ENCODE measurements at regions not wholly inside any gene's neighbourhood (a gene's known extent, or its start where the extent isn't known, plus 50 kb on each side); places are given as distances from the start of the nearest gene placed in this dataset.

GRCh38 chr15:35142578-35142977, 57.5 kb upstream of the NANOGP8 start:
- no peak overlapping the region for H3K4me2 ChIP-seq (ENCODE audit: insufficient read depth, insufficient read length, low read length)
- H3K4me3 Mint-ChIP-seq = no peak overlapping the region
- H2BK120ac ChIP-seq (ENCODE audit: low read depth, low read length, poor library complexity, severe bottlenecking) = no peak overlapping the region
- H3K4me1 ChIP-seq (ENCODE audit: insufficient read depth, low read length) = no peaks in the 10 kb centered on the region
- H4K5ac ChIP-seq (ENCODE audit: insufficient read length, low read depth, low read length) = no peak overlapping the region
- H4K8ac ChIP-seq (replicated peaks; ENCODE audit: insufficient read length, low read depth, low read length) = no peak overlapping the region
- no peaks in the 10 kb centered on the region for H3K79me2 ChIP-seq (ENCODE audit: insufficient read depth, low read length)
- H3K4me1 Mint-ChIP-seq = no peaks in the 10 kb centered on the region
- no peaks in the 10 kb centered on the region for H3K27me3 ChIP-seq (ENCODE audit: insufficient read depth, low read length)
- H3K23me2 ChIP-seq (ENCODE audit: insufficient read length, low read depth, low read length, poor library complexity, severe bottlenecking) = no peaks in the 10 kb centered on the region
- TF ChIP-seq, protein P1, sequence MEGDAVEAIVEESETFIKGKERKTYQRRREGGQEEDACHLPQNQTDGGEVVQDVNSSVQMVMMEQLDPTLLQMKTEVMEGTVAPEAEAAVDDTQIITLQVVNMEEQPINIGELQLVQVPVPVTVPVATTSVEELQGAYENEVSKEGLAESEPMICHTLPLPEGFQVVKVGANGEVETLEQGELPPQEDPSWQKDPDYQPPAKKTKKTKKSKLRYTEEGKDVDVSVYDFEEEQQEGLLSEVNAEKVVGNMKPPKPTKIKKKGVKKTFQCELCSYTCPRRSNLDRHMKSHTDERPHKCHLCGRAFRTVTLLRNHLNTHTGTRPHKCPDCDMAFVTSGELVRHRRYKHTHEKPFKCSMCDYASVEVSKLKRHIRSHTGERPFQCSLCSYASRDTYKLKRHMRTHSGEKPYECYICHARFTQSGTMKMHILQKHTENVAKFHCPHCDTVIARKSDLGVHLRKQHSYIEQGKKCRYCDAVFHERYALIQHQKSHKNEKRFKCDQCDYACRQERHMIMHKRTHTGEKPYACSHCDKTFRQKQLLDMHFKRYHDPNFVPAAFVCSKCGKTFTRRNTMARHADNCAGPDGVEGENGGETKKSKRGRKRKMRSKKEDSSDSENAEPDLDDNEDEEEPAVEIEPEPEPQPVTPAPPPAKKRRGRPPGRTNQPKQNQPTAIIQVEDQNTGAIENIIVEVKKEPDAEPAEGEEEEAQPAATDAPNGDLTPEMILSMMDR (conservative IDR thresholded peaks at IDR 0.05) = no peak
- no peaks in the 10 kb centered on the region for H3K9me3 ChIP-seq (ENCODE audit: control insufficient read depth, low read depth, low read length)
- no peak overlapping the region for H3T11ph ChIP-seq (ENCODE audit: low read length)
- no peak overlapping the region for H3K27ac ChIP-seq (ENCODE audit: insufficient read length, low read depth, low read length)
- H3K36me3 Mint-ChIP-seq (ENCODE audit: insufficient read depth in 1 of 3, low read depth in 3 of 3) = no peaks in the 10 kb centered on the region
- DNase-seq = no peak
- peaks cover 0 to 4% of the 10 kb centered on the region in 2 experiments; a peak in 1 of 5 replicates for H3K9me3 Mint-ChIP-seq
- no peak overlapping the region for H2BK12ac ChIP-seq (ENCODE audit: insufficient read length, low read depth, low read length)
- H2BK5ac ChIP-seq (ENCODE audit: insufficient read length, low read length) = no peak overlapping the region
- no peak overlapping the region for H3K4ac ChIP-seq (ENCODE audit: low read depth, low read length)
- H3K18ac ChIP-seq (ENCODE audit: insufficient read length, low read depth, low read length) = no peak overlapping the region
- no peak overlapping the region for H2AK5ac ChIP-seq (ENCODE audit: insufficient read length, low read length)
- H2BK20ac ChIP-seq (ENCODE audit: low read depth, low read length, poor library complexity, severe bottlenecking) = no peak overlapping the region
- no peak overlapping the region for H4K91ac ChIP-seq (ENCODE audit: insufficient read length, low read depth, low read length)
- H3K79me1 ChIP-seq (ENCODE audit: insufficient read depth, low read depth, low read length, poor library complexity, severe bottlenecking) = no peaks in the 10 kb centered on the region
- H2BK15ac ChIP-seq (ENCODE audit: low read depth, low read length) = no peak overlapping the region
- H3K23ac ChIP-seq (ENCODE audit: insufficient read length, low read depth, low read length) = no peak overlapping the region
- no peak overlapping the region for H3K9ac ChIP-seq (ENCODE audit: extremely low read depth, insufficient read length, low read length)
- no peaks in the 10 kb centered on the region for H4K20me1 ChIP-seq (ENCODE audit: control insufficient read depth, insufficient read depth, insufficient read length)
- H2AFZ ChIP-seq (ENCODE audit: low read length) = no peak overlapping the region
- no peak overlapping the region for H3K56ac ChIP-seq (ENCODE audit: insufficient read length, low read depth, low read length)
- no peak overlapping the region for H3K27ac Mint-ChIP-seq
- no CpG with 5 or more reads among the region's 3 CpGs for WGBS (ENCODE audit: extremely low coverage, insufficient read length, low lambda C conversion rate)
- H3K27me3 Mint-ChIP-seq (ENCODE audit: low read depth) = no peaks in the 10 kb centered on the region
- H3K14ac ChIP-seq (ENCODE audit: insufficient read depth, low read length) = no peak overlapping the region
